PFSK-1 (cell line): ENCODE measurements at regions not wholly inside any gene's neighbourhood (a gene's known extent, or its start where the extent isn't known, plus 50 kb on each side); places are given as distances from the start of the nearest gene placed in this dataset.

Source experiments
- FOXP2 ChIP-seq: optimal IDR thresholded peaks from 2 replicates; pipeline ENCODE3; 2011; ENCODE audit warnings: borderline replicate concordance, control low read depth, inconsistent platforms; ENCODE audit not compliant: insufficient read depth; ENCODE audit errors: extremely low read length, extremely low read depth
- POLR2AphosphoS5 ChIP-seq: IDR thresholded peaks from 2 replicates; pipeline ENCODE4 v1.6.1; 2012; ENCODE audit warnings: low read depth, mild to moderate bottlenecking, control low read depth, low read length, moderate library complexity
- REST ChIP-seq, 2 experiments: IDR thresholded peaks; 2 replicates each; pipeline versions ENCODE4 v1.6.1 to v1.8.0; 2011 to 2012; ENCODE audit warnings: low read depth in 2 of 2, low read length in 2 of 2, control low read depth in 1 of 2, inconsistent platforms in 1 of 2, mild to moderate bottlenecking in 1 of 2, moderate library complexity in 1 of 2; ENCODE audit not compliant: insufficient read depth in 1 of 2
- SIN3A ChIP-seq: IDR thresholded peaks from 2 replicates; pipeline ENCODE4 v1.6.1; 2012; ENCODE audit warnings: mild to moderate bottlenecking, low read length, moderate library complexity, borderline replicate concordance; ENCODE audit not compliant: insufficient read depth
- TAF1 ChIP-seq: IDR thresholded peaks from 2 replicates; pipeline ENCODE4 v1.6.1; 2012; ENCODE audit warnings: low read length, control low read depth, borderline replicate concordance; ENCODE audit not compliant: insufficient read depth

- no peak for TF ChIP-seq POLR2AphosphoS5
- TF ChIP-seq FOXP2 = no peak
- TF ChIP-seq SIN3A = no peak
- TF ChIP-seq TAF1 = no peak
- TF ChIP-seq REST (IDR thresholded peaks at IDR 0.05; ENCODE audit: insufficient read depth in 1 of 2, low read depth in 2 of 2, low read length in 2 of 2) = no peak
These were observed 185.6 kb upstream of the PRSS58 start for GRCh38 chr7:142443216-142444010.

GRCh38 chr7:142442396-142442795 lies 184.5 kb upstream of the PRSS58 start:
- TF ChIP-seq SIN3A (no peak), REST (IDR thresholded peaks at IDR 0.05; ENCODE audit: insufficient read depth in 1 of 2, low read depth in 2 of 2, low read length in 2 of 2) (no peak), POLR2AphosphoS5 (no peak), FOXP2 (no peak), TAF1 (no peak)

GRCh38 chr7:142440906-142441411 lies 183.1 kb upstream of the PRSS58 start:
- TF ChIP-seq TAF1 (no peak), SIN3A (no peak), FOXP2 (no peak), POLR2AphosphoS5 (no peak), REST (IDR thresholded peaks at IDR 0.05; ENCODE audit: insufficient read depth in 1 of 2, low read depth in 2 of 2, low read length in 2 of 2) (no peak)

- TF ChIP-seq REST (IDR thresholded peaks at IDR 0.05; ENCODE audit: insufficient read depth in 1 of 2, low read depth in 2 of 2, low read length in 2 of 2) (no peak), POLR2AphosphoS5 (no peak), TAF1 (no peak), FOXP2 (no peak), SIN3A (no peak)
These were observed 182.5 kb upstream of the PRSS58 start for GRCh38 chr7:142440219-142440905.
